NCI-H1436 treated with DMSO at 0.1 percent for 48 hours (cell line): ENCODE measurements at regions not wholly inside any gene's neighbourhood (a gene's known extent, or its start where the extent isn't known, plus 50 kb on each side); places are given as distances from the start of the nearest gene placed in this dataset.

Source experiments
- DNase-seq: peaks from one replicate; lab custom pipeline; 2025; lab: John Stamatoyannopoulos, UW

- DNase-seq: no peak
Observed at GRCh38 chr3:35946854-35947515, 307.7 kb downstream of the ARPP21 start.

- no peak for DNase-seq
Observed at GRCh38 chr3:35950021-35950420, 310.7 kb downstream of the ARPP21 start.

GRCh38 chr3:35954413-35954812 is 315.1 kb downstream of the ARPP21 start:
- no peak for DNase-seq

- no peak for DNase-seq
Observed at GRCh38 chr3:35965908-35966307, 326.6 kb downstream of the ARPP21 start.

- no peak for DNase-seq
Observed at GRCh38 chr3:35966629-35967464, 327.5 kb downstream of the ARPP21 start.

GRCh38 chr3:35968043-35968622 is 328.8 kb downstream of the ARPP21 start:
- no peak for DNase-seq

GRCh38 chr3:35969406-35969805 is 330.1 kb downstream of the ARPP21 start:
- DNase-seq: no peak

- no peak for DNase-seq
Observed at GRCh38 chr3:35970793-35971192, 331.5 kb downstream of the ARPP21 start.

- DNase-seq: no peak
Observed at GRCh38 chr3:35971686-35972085, 332.4 kb downstream of the ARPP21 start.

- DNase-seq: no peak
Observed at GRCh38 chr3:35974872-35975271, 335.5 kb downstream of the ARPP21 start.

GRCh38 chr3:35986161-35986560 is 346.8 kb downstream of the ARPP21 start:
- no peak for DNase-seq

GRCh38 chr3:35987386-35987785 is 348.1 kb downstream of the ARPP21 start:
- DNase-seq: no peak

- DNase-seq: no peak
Observed at GRCh38 chr3:35992041-35992440, 352.7 kb downstream of the ARPP21 start.

- no peak for DNase-seq
Observed at GRCh38 chr3:36011791-36012190, 368.5 kb upstream of the STAC start.

- no peak for DNase-seq
Observed at GRCh38 chr3:36013425-36013824, 366.9 kb upstream of the STAC start.

- no peak for DNase-seq
Observed at GRCh38 chr3:36025232-36025631, 355.1 kb upstream of the STAC start.

GRCh38 chr3:36032180-36033047 is 347.9 kb upstream of the STAC start:
- no peak for DNase-seq

GRCh38 chr3:36058404-36059030 is 321.8 kb upstream of the STAC start:
- DNase-seq: peak; percentile 25

- DNase-seq: no peak
Observed at GRCh38 chr3:36060950-36061349, 319.4 kb upstream of the STAC start.

- DNase-seq: no peak
Observed at GRCh38 chr3:36063992-36064391, 316.3 kb upstream of the STAC start.

- DNase-seq: no peak
Observed at GRCh38 chr3:36065321-36065720, 315.0 kb upstream of the STAC start.

GRCh38 chr3:36075491-36075890 is 304.8 kb upstream of the STAC start:
- DNase-seq: no peak
